ENCODE measurements at regions not wholly inside any gene's neighbourhood (a gene's known extent, or its start where the extent isn't known, plus 50 kb on each side); places are given as distances from the start of the nearest gene placed in this dataset.

GRCh38 chr3:168383573-168383972 lies 287.8 kb upstream of the GOLIM4 start:
- Histone ChIP-seq H3K27ac (no peak overlapping the region), H3K36me3 (no peaks in the 10 kb centered on the region), H3K4me3 (no peak overlapping the region), H3K4me1 (ENCODE audit: insufficient read depth) (no peaks in the 10 kb centered on the region), H3K27me3 (no peaks in the 10 kb centered on the region), H3K9me3 (no peaks in the 10 kb centered on the region)
- DNase-seq, result no peak
- no peak for TF ChIP-seq EP300 (IDR thresholded peaks at IDR 0.05)
- TF ChIP-seq CTCF (IDR thresholded peaks at IDR 0.05), result no peak
- TF ChIP-seq POLR2A (IDR thresholded peaks at IDR 0.05), result no peak
- 88 to 93% (median 90%) methylated on average over 2 of the region's 2 CpGs for WGBS, 3 donors
- intact Hi-C loops (cut with DNase I), result no loop called here

- no peak for DNase-seq
- 52 to 61% (median 59%) methylated on average over 3 of the region's 3 CpGs for WGBS, 3 donors
- Histone ChIP-seq H3K36me3 (no peaks in the 10 kb centered on the region), H3K27me3 (no peaks in the 10 kb centered on the region), H3K27ac (no peak overlapping the region), H3K4me3 (no peak overlapping the region), H3K9me3 (no peaks in the 10 kb centered on the region), H3K4me1 (ENCODE audit: insufficient read depth) (no peaks in the 10 kb centered on the region)
- no peak for TF ChIP-seq POLR2A (IDR thresholded peaks at IDR 0.05)
- no peak for TF ChIP-seq EP300 (IDR thresholded peaks at IDR 0.05)
- no peak for TF ChIP-seq CTCF (IDR thresholded peaks at IDR 0.05)
- intact Hi-C loops (cut with DNase I), result no loop called here
Measured at GRCh38 chr3:168371846-168372245, 276.1 kb upstream of the GOLIM4 start.

GRCh38 chr3:168364967-168365366 lies 269.2 kb upstream of the GOLIM4 start:
- WGBS, 3 donors, result 33 to 42% (median 33%) methylated on average over 1 of the region's 1 CpG
- TF ChIP-seq CTCF (IDR thresholded peaks at IDR 0.05), result no peak

GRCh38 chr3:168362661-168363247 lies 267.0 kb upstream of the GOLIM4 start:
- no peak for TF ChIP-seq POLR2A (IDR thresholded peaks at IDR 0.05)
- TF ChIP-seq EP300 (IDR thresholded peaks at IDR 0.05), result no peak
- no peak for TF ChIP-seq CTCF (IDR thresholded peaks at IDR 0.05)
- intact Hi-C loops (cut with DNase I), result no loop called here
- no peak overlapping the region for H3K27ac ChIP-seq
- H3K36me3 ChIP-seq, result no peaks in the 10 kb centered on the region
- DNase-seq, result no peak
- H3K4me1 ChIP-seq (ENCODE audit: insufficient read depth), result no peaks in the 10 kb centered on the region
- H3K4me3 ChIP-seq, result no peak overlapping the region
- no peaks in the 10 kb centered on the region for H3K27me3 ChIP-seq
- 70 to 76% (median 74%) methylated on average over 4 of the region's 4 CpGs for WGBS, 3 donors
- no peaks in the 10 kb centered on the region for H3K9me3 ChIP-seq

More at GRCh38 chr3:168364967-168365366, 269.2 kb upstream of the GOLIM4 start:
- no peaks in the 10 kb centered on the region for H3K4me1 ChIP-seq (ENCODE audit: insufficient read depth)
- no peak for DNase-seq
- H3K36me3 ChIP-seq, result no peaks in the 10 kb centered on the region
- no peaks in the 10 kb centered on the region for H3K9me3 ChIP-seq
- intact Hi-C loops (cut with DNase I), result no loop called here
- H3K27ac ChIP-seq, result no peak overlapping the region
- no peaks in the 10 kb centered on the region for H3K27me3 ChIP-seq
- no peak overlapping the region for H3K4me3 ChIP-seq

Data from ovary (tissue), 7 donors.